Body of pancreas (tissue), 4 donors: ENCODE measurements at regions not wholly inside any gene's neighbourhood (a gene's known extent, or its start where the extent isn't known, plus 50 kb on each side); places are given as distances from the start of the nearest gene placed in this dataset.
A peak's percentile ranks its signal among the peaks of the same experiment; 100 is the strongest.

Experiments
- CTCF ChIP-seq, 7 experiments: fragments of 450-650 bp in 4 of 7; fragments of 200-600 bp in 3 of 7; sonication (generic) in 3 of 7; IDR thresholded peaks; one replicate each; pipeline ENCODE4 v1.5.1; 2016 to 2019; ENCODE audit warnings: antibody characterized with exemption in 7 of 7
- POLR2A ChIP-seq, 3 donors: fragments of 450-650 bp; IDR thresholded peaks; one replicate each; pipeline ENCODE4 v1.6.1; 2016; ENCODE audit warnings: antibody characterized with exemption in 3 of 3, mild to moderate bottlenecking in 2 of 3

GRCh38 chr7:370259-370625 is 80.3 kb downstream of the FOXL3 start:
- TF ChIP-seq CTCF (IDR thresholded peaks at IDR 0.05) (peak in 1 of 7 experiments; percentile 2), POLR2A (IDR thresholded peaks at IDR 0.05) (peak in 1 of 3 donors; percentile 63)
